Ascending aorta (tissue), 2 donors: ENCODE measurements at regions not wholly inside any gene's neighbourhood (a gene's known extent, or its start where the extent isn't known, plus 50 kb on each side); places are given as distances from the start of the nearest gene placed in this dataset.

ENCODE experiments used
- DNase-seq, 2 donors: peaks; one replicate each; pipeline ENCODE4 v3.0.0-alpha.2; 2019; ENCODE audit warnings: low spot score in 2 of 2
- H3K27ac ChIP-seq, 2 donors: fragments of 200-600 bp; sonication (generic); one replicate each; pipeline ENCODE4 v1.5.1; 2016 to 2017; ENCODE audit warnings: mild to moderate bottlenecking in 1 of 2
- H3K27me3 ChIP-seq: fragments of 200-600 bp; sonication (generic); one replicate; pipeline ENCODE4 v1.5.1; 2017
- H3K36me3 ChIP-seq, 2 donors: fragments of 200-600 bp; sonication (generic); one replicate each; pipeline ENCODE4 v1.5.1; 2016
- H3K4me1 ChIP-seq, 2 donors: fragments of 200-600 bp; sonication (generic); one replicate each; pipeline ENCODE4 v1.5.1; 2016 to 2017; ENCODE audit warnings: mild to moderate bottlenecking in 1 of 2
- H3K4me3 ChIP-seq, 2 donors: fragments of 200-600 bp; sonication (generic); one replicate each; pipeline ENCODE4 v1.5.1; 2016 to 2017; ENCODE audit warnings: mild to moderate bottlenecking in 1 of 2
- H3K9me3 ChIP-seq, 2 donors: fragments of 200-600 bp; sonication (generic); one replicate each; pipeline ENCODE4 v1.5.1; 2016
- CTCF ChIP-seq, 3 experiments: fragments of 200-600 bp in 2 of 3; fragments of 450-650 bp in 1 of 3; sonication (generic) in 2 of 3; IDR thresholded peaks; one replicate each; pipeline ENCODE4 v1.5.1; 2016 to 2019; ENCODE audit warnings: antibody characterized with exemption in 3 of 3, mild to moderate bottlenecking in 1 of 3, moderate library complexity in 1 of 3
- intact Hi-C: fragments of 100-400 bp; cut with DNase I; formaldehyde crosslinking; loops from one replicate; pipeline ENCODE4 v1.15.1; 2023

- TF ChIP-seq CTCF (IDR thresholded peaks at IDR 0.05), result no peak
- intact Hi-C loops, result no loop called here
Observed at GRCh38 chr4:145427991-145428390, 53.7 kb upstream of the SMAD1 start.

DNA sequence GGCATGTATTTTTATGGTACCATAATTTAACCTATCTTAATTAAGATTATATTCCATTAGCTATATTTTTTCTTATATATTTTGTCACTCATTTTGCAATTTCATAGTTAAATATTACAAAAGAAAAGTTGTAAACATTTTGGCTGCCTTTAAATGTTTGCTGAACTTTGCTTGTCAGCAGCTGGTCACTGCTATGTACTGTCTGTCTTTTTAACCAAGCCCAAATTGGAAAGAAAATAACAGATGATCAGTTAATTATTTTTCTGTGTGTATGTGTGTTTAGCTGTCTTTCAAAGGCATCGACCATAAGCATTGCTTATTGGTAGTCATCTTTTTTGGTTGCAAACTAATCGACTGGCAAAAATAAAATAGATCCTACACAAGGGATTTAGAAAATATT is 54.4 kb upstream of the SMAD1 start:
- no peaks in the 10 kb centered on the region for H3K27me3 ChIP-seq
- intact Hi-C loops, result no loop called here
- no peak for TF ChIP-seq CTCF (IDR thresholded peaks at IDR 0.05)
- H3K9me3 ChIP-seq, result peaks cover 0 to 4% of the 10 kb centered on the region in 2 donors
- DNase-seq, result no peak
- no peaks in the 10 kb centered on the region for H3K4me1 ChIP-seq
- no peaks in the 10 kb centered on the region for H3K36me3 ChIP-seq
- H3K4me3 ChIP-seq, result no peak overlapping the region
- H3K27ac ChIP-seq, result no peak overlapping the region

More at GRCh38 chr4:145427991-145428390, 53.7 kb upstream of the SMAD1 start:
- H3K27ac ChIP-seq, result no peak overlapping the region
- H3K36me3 ChIP-seq, result no peaks in the 10 kb centered on the region
- no peak overlapping the region for H3K4me3 ChIP-seq
- peaks cover 0 to 4% of the 10 kb centered on the region in 2 donors for H3K9me3 ChIP-seq
- no peak for DNase-seq
- H3K4me1 ChIP-seq, result no peaks in the 10 kb centered on the region
- H3K27me3 ChIP-seq, result no peaks in the 10 kb centered on the region

GRCh38 chr4:145423017-145423708 is 58.5 kb upstream of the SMAD1 start:
- H3K27me3 ChIP-seq, result no peaks in the 10 kb centered on the region
- no peaks in the 10 kb centered on the region for H3K36me3 ChIP-seq
- no peak for TF ChIP-seq CTCF (IDR thresholded peaks at IDR 0.05)
- no peak for DNase-seq
- no peak overlapping the region for H3K4me3 ChIP-seq
- H3K4me1 ChIP-seq, result no peaks in the 10 kb centered on the region
- H3K9me3 ChIP-seq, result peaks cover 0 to 4% of the 10 kb centered on the region in 2 donors
- H3K27ac ChIP-seq, result no peak overlapping the region
- intact Hi-C loops, result no loop called here

GRCh38 chr4:145420595-145421214 is 60.9 kb upstream of the SMAD1 start:
- H3K4me1 ChIP-seq, result no peaks in the 10 kb centered on the region
- H3K9me3 ChIP-seq, result peaks cover 0 to 4% of the 10 kb centered on the region in 2 donors
- H3K4me3 ChIP-seq, result no peak overlapping the region
- H3K36me3 ChIP-seq, result no peaks in the 10 kb centered on the region
- intact Hi-C loops, result no loop called here
- no peak for DNase-seq
- H3K27me3 ChIP-seq, result no peaks in the 10 kb centered on the region
- no peak overlapping the region for H3K27ac ChIP-seq
- TF ChIP-seq CTCF (IDR thresholded peaks at IDR 0.05), result no peak

- H3K36me3 ChIP-seq, result no peaks in the 10 kb centered on the region
- no peak overlapping the region for H3K4me3 ChIP-seq
- no peak for DNase-seq
- peaks cover 0 to 2% of the 10 kb centered on the region in 2 donors for H3K9me3 ChIP-seq
- H3K27me3 ChIP-seq, result no peaks in the 10 kb centered on the region
- intact Hi-C loops, result no loop called here
- TF ChIP-seq CTCF (IDR thresholded peaks at IDR 0.05), result no peak
- H3K27ac ChIP-seq, result no peak overlapping the region
- no peaks in the 10 kb centered on the region for H3K4me1 ChIP-seq
Observed at GRCh38 chr4:145418739-145419138, 62.9 kb upstream of the SMAD1 start.
